Stimulated activated naive CD4-positive, alpha-beta T cell treated with Interleukin-2 at 50 U/mL for 16 hours (primary cell): ENCODE measurements at regions not wholly inside any gene's neighbourhood (a gene's known extent, or its start where the extent isn't known, plus 50 kb on each side); places are given as distances from the start of the nearest gene placed in this dataset.
"Not testable (repeated sequence)": the region's sequence is repeated elsewhere in the genome, so short reads cannot be mapped to it uniquely, and the experiment has no call there.

ENCODE experiments used
- DNase-seq: peaks from one replicate; lab custom pipeline; 2025; lab: John Stamatoyannopoulos, UW

DNA sequence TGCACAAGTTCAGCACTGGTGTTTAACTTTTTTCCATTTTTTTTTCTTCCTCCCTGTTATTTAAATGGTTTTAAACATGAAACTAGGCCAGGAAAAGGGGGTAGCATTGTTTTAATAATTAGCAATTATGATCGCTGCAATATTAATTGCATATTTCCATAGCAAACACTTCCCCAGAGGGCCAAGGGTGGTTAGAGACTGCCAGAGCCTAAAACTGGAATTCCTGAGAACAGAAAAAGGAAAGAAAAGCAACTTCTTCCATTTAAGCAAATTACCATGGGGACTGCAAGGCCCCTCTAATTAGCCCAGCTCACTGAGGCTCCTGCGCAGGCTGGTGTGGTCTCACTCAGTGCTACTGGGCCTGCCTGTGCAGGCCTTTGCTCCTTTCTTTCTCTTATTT is 201.5 kb downstream of the SMAD2 start:
- no peak for DNase-seq

- no peak for DNase-seq
These were observed 203.1 kb downstream of the SMAD2 start for GRCh38 chr18:47727409-47727808.

- DNase-seq, result no peak
These were observed 203.9 kb downstream of the SMAD2 start for GRCh38 chr18:47726550-47726949.

DNA sequence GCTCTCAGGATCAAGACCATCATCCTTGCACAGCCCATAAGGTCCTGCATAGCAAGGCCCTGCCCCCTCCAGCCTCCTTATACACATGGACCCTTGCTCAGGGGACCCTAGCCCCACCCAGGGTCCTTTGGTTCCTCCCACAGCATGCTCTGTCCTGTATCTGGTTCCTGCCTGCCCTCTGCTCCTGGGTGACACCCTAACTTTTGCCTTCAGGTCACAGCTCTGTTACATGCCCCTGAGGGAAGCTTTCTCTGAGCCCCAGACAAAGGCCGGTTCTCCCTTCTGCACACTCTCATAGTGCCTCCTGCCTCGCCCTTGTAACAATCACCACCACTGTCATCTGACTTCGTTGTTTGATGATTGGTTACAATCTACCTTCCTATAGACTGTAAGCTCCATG is 204.8 kb downstream of the SMAD2 start:
- no peak for DNase-seq

DNA sequence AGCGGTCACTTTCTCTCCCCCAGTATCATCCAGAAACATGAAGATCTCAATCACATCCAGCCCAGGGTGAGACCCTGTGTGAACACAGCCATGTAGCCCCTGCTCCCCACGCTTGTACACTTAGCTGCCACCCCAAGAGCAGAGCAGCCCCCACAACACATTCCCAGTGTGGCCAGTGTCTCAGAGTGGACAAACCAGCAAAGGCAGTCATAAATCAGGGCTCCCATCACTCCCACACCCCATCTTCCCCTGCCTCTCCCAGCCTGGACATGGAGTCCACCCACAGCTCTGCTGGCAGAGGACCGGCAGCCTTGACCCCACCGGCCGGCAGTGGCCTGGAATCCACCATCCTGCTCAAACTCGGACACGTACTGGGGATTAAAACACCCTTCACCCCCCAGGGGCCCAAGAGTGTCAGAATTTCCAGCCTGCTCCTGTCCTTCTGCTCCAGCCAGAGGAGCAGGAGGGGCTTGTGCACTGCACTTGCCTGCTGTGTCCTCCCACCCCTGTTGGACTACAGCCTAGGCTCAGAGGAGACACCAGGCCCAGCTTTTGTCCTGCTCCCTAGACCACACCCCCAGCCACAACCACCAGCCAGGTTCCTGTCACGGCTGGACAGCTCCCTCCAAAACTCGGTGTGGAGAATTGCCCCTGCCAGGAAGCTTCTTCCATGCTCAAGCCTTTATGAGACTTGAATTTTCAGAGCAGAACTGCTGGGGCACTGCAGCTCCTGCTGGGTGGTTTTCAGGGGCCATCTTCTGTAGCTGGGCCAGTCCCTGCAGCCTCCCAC is 206.1 kb downstream of the SMAD2 start:
- DNase-seq, result no peak

- DNase-seq, result no peak
These were observed 208.6 kb downstream of the SMAD2 start for GRCh38 chr18:47721876-47722275.

DNA sequence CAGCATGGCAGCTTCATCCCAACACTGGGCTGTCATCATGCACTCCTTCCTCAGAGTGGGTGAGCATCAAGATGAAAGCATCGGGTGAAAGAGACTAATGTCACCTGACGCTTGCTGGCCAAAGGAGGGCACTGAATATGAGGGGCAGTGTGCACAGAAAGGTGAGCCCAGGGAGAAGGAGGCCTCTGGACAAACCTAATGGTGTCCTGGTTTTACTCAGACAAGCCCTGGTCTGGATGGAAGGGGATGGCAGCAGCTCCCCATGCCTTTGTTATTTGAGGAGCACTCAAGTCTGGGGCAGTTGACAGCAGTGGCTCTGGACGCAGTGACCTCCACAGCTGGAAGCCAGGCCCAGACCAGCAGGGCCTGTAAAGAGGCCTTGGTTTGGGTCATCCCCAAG is 209.7 kb downstream of the SMAD2 start:
- no peak for DNase-seq

GRCh38 chr18:47719096-47719780 is 211.2 kb downstream of the SMAD2 start:
- no peak for DNase-seq

- DNase-seq, result no peak
These were observed 211.8 kb downstream of the SMAD2 start for GRCh38 chr18:47718646-47719045.

- DNase-seq, result no peak
These were observed 213.2 kb downstream of the SMAD2 start for GRCh38 chr18:47717257-47717656.

- no peak for DNase-seq
These were observed 213.8 kb downstream of the SMAD2 start for GRCh38 chr18:47716632-47717185.

DNA sequence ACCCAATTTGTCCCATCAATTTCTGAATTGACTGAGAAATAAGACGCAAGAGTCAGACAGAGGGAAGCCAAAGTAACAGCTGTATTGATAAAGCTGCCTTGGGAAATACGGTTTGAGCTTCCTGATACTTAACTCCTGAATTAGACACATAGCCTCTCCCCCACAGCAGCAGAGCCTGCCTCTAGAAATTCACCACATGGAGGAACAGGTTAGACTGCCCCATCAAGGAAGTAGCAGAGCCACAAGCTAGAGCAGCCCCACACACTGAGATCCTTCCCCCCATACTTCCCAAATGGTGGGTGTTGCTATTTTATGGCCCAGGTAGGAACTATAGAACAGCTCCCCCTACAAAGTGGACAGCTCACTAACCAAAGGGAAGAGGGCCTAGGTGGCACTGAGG is 220.0 kb downstream of the SMAD2 start:
- DNase-seq, result no peak

DNA sequence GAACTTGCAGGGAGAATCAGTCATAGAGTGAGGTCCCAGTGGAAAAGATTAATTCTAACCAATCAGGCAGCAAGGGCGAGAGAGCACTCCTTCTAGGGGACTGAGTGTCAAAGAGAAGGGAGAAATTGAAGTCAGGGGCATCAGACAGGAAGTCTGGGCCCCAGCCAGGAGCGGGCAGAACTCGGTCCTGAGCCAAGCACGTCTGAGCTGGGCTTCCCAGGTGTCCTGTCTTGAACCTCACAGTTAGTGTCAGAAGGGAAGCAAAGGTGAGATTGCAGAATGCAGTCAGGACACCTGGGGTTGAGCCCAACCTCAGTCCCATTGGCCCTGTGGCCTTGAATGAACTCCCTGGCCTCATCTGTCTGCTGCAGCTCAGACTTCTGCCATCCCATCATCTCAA is 220.9 kb downstream of the SMAD2 start:
- no peak for DNase-seq

DNA sequence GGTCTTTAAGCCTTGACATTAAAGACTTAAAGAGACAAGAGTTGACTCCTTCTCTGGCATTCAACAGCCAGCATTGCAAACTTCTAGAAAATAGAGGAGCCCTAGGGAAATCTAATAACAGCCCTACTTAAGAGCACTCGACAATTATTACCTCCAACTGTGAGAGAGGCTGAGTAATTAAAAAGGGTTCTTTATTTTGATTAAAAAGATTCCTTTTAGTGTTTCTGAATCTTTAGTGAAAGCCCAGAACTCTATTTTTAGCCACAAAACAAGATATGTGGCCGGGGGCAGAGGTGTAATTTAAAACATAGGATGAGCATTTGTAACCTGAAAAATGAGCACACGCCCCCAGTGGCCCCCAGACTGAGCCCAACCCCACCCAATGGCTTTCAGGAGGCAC is 222.3 kb downstream of the SMAD2 start:
- DNase-seq, result no peak

DNA sequence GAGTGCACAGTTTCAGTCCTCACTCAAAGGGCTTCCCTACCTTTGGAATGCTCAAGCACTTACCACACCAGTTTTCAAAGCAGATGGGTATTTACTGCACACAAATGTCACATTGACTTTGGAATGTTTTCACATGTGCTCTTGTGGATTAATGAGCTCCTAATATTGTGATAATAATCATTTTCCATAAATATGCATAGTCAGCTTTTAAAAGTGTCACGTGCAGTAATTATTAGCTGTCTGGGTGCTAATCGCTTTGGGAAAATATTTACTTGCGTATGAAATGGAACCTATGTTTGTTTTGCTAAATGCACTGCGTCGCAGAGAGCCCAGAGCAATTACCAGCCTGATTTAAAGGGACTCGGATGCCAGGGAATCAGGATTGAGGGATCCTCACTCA is 229.3 kb downstream of the SMAD2 start:
- DNase-seq, result no peak

DNA sequence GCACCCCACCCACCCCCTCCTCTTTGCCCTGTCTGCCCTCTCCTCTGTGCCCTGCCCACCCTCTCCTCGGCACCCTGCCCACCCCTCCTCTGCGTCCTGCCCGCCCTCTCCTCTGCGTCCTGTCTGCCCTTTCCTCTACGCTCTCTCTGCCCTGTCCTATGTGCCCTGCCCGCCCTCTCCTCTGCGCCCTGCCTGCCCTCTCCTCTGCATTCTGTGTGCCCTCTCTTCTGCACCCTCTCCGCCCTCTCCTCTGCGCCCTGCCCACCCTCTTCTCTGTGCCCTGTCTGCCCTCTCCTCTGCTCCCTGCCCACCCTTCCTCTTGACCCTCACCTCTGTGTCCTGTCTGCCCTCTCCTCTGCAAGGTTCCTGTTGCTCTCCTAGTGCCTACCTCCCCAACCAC is 233.6 kb downstream of the SMAD2 start:
- no peak for DNase-seq

- DNase-seq, result no peak
These were observed 238.8 kb downstream of the SMAD2 start for GRCh38 chr18:47691611-47692010.

- not testable (repeated sequence) for DNase-seq
These were observed 239.7 kb downstream of the SMAD2 start for GRCh38 chr18:47690778-47691177.

- no peak for DNase-seq
These were observed 241.1 kb downstream of the SMAD2 start for GRCh38 chr18:47689371-47689770.

GRCh38 chr18:47686806-47687205 is 243.7 kb downstream of the SMAD2 start:
- DNase-seq, result no peak

DNA sequence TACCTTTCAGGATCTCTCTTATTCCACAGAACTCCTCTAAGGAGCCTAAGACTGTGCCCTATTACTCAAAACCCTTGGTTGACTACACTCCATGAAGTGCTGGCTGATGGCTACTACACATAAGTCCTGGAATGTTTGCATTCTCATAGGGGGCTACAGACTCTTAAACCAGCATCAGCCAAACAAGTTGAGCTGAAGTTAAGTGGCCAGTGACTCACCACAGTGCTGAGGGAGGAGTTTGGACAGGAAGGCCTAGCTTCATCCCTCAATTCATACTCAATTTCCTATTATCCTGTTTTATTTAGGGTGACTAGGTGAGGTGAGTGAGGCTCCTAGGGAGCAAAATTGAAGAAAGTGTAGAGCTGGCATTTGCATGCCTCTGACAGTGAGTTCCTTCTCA is 246.7 kb downstream of the SMAD2 start:
- no peak for DNase-seq

DNA sequence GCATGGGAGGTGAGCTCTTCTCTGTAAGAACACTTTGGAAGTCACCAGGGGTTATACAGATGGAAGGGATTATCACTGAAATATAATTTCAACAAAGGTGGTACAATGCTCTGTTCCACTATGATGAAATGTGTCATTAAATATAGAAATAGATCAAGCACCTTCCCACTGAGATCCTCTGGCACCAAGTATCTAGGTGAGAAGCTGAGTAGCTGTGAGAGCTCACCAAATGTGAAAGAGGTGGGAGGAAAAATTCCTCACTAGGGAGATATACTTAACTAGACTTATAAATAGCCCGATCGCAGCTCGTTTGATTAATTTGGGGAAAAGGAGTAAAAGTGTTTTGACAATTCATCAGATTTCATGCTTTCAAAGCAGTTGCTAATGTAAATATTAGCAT is 247.6 kb downstream of the SMAD2 start:
- DNase-seq, result no peak

DNA sequence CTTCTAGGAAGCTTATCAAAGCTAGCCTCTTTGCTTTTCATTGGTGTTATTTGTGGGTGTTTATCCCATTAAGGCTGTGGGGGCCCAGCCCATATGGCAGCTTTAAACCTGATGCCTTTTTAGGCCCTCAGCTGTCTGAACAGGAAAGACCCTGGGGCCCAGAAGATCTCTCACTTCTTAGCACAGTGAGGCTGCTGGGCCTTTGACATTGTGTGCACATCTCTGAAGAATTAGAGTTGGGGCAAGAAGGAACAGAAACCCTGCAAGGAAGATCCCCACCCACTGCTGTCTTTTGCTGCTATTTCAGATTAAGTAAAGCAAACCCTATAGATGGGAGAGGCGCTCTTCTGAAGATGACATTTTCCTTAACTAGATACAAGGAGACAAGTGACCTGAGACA is 250.0 kb downstream of the SMAD2 start:
- DNase-seq, result no peak
